GM06990 (cell line): ENCODE measurements at regions not wholly inside any gene's neighbourhood (a gene's known extent, or its start where the extent isn't known, plus 50 kb on each side); places are given as distances from the start of the nearest gene placed in this dataset.
"Not testable (repeated sequence)": the region's sequence is repeated elsewhere in the genome, so short reads cannot be mapped to it uniquely, and the experiment has no call there.

Experiments
- DNase-seq: peaks from one replicate; pipeline ENCODE4 v3.0.0-alpha.2; 2011; ENCODE audit not compliant: insufficient read length; ENCODE audit errors: extremely low read depth
- H3K27me3 ChIP-seq: replicated peaks from 2 replicates; pipeline ENCODE4 v1.6.0; 2011; ENCODE audit warnings: low read length; ENCODE audit not compliant: control insufficient read depth, insufficient read depth
- H3K36me3 ChIP-seq: 2 replicates; pipeline ENCODE4 v1.5.1; 2011; ENCODE audit warnings: low read length; ENCODE audit not compliant: control insufficient read depth, insufficient read depth
- H3K4me3 ChIP-seq: replicated peaks from 2 replicates; pipeline ENCODE4 v1.5.1; 2011; ENCODE audit warnings: low read depth, mild to moderate bottlenecking, control low read depth, low read length
- TF ChIP-seq, protein P1 (sequence below): IDR thresholded peaks from 2 replicates; pipeline ENCODE4 v1.5.1; 2011; ENCODE audit warnings: low read length, control low read depth, mild to moderate bottlenecking, inconsistent platforms; ENCODE audit not compliant: insufficient read depth, poor library complexity, severe bottlenecking

DNA sequence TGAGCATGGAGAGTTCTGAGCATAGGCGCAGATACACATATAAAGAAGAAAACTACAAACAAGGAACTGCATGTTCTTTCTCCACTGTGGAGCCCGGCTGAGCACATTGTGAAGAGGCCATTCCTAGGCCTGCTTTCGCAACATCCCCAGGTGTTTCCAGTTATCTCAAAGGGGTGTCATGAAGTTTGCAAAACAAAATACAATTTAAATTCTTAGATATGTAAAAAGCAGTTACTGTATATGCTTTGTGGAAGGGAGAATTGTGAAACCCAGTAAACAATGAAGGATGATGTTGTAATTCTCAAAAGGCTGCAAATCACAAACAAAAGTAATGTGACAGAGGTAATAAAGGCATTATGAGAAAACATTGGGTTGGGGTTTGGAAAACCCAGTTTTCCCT, 98.6 kb upstream of the ZNF644 start:
- H3K4me3 ChIP-seq: no peak overlapping the region
- no peaks in the 10 kb centered on the region for H3K36me3 ChIP-seq
- DNase-seq: no peak

DNA sequence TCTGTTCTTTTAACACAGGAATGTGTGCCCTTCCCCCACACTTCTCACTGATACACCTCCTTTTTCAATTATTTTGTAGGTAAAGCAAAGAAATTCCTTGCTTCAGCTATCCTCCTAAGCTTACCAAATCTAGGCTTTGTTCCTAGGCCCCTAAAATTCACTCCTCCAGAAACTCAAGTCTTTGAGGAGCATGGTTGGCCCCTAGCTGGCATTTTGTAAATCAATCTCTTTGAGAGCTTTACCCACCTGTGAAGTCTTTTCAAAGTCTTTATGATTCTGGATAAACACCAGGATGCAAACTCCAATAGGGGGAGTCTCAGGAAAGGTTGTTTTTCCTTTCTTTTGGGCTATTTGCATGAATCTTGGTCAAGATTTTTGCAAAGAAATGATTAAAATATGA, 82.9 kb upstream of the ZNF644 start:
- TF ChIP-seq, protein P1, sequence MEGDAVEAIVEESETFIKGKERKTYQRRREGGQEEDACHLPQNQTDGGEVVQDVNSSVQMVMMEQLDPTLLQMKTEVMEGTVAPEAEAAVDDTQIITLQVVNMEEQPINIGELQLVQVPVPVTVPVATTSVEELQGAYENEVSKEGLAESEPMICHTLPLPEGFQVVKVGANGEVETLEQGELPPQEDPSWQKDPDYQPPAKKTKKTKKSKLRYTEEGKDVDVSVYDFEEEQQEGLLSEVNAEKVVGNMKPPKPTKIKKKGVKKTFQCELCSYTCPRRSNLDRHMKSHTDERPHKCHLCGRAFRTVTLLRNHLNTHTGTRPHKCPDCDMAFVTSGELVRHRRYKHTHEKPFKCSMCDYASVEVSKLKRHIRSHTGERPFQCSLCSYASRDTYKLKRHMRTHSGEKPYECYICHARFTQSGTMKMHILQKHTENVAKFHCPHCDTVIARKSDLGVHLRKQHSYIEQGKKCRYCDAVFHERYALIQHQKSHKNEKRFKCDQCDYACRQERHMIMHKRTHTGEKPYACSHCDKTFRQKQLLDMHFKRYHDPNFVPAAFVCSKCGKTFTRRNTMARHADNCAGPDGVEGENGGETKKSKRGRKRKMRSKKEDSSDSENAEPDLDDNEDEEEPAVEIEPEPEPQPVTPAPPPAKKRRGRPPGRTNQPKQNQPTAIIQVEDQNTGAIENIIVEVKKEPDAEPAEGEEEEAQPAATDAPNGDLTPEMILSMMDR: no peak
- H3K36me3 ChIP-seq: no peaks in the 10 kb centered on the region
- DNase-seq: no peak
- H3K27me3 ChIP-seq: no peaks in the 10 kb centered on the region
- H3K4me3 ChIP-seq: no peak overlapping the region

More for the DNA sequence above, 98.6 kb upstream of the ZNF644 start:
- TF ChIP-seq, protein P1: no peak
- H3K27me3 ChIP-seq: no peaks in the 10 kb centered on the region

GRCh38 chr1:91101328-91101727, 79.5 kb upstream of the ZNF644 start:
- no peak for DNase-seq
- no peaks in the 10 kb centered on the region for H3K27me3 ChIP-seq
- no peak overlapping the region for H3K4me3 ChIP-seq
- no peaks in the 10 kb centered on the region for H3K36me3 ChIP-seq
- TF ChIP-seq, protein P1: no peak

GRCh38 chr1:91099746-91100621, 78.1 kb upstream of the ZNF644 start:
- H3K27me3 ChIP-seq: no peaks in the 10 kb centered on the region
- TF ChIP-seq, protein P1: no peak
- no peak overlapping the region for H3K4me3 ChIP-seq
- DNase-seq: no peak
- H3K36me3 ChIP-seq: no peaks in the 10 kb centered on the region

GRCh38 chr1:91098299-91098906, 76.6 kb upstream of the ZNF644 start:
- Histone ChIP-seq H3K27me3 (no peaks in the 10 kb centered on the region), H3K4me3 (no peak overlapping the region), H3K36me3 (no peaks in the 10 kb centered on the region)
- TF ChIP-seq, protein P1: no peak
- no peak for DNase-seq

GRCh38 chr1:91095321-91095720, 73.5 kb upstream of the ZNF644 start:
- DNase-seq, H3K36me3 ChIP-seq, H3K4me3 ChIP-seq, H3K27me3 ChIP-seq: not testable (repeated sequence)
